ENCODE measurements at regions not wholly inside any gene's neighbourhood (a gene's known extent, or its start where the extent isn't known, plus 50 kb on each side); places are given as distances from the start of the nearest gene placed in this dataset.

- DNase-seq (ENCODE audit: low read depth), result no peak
Measured at GRCh38 chr13:78780708-78781107, 121.8 kb upstream of the OBI1 start.

GRCh38 chr13:78779608-78780007, 120.7 kb upstream of the OBI1 start:
- no peak for DNase-seq (ENCODE audit: low read depth)

DNA sequence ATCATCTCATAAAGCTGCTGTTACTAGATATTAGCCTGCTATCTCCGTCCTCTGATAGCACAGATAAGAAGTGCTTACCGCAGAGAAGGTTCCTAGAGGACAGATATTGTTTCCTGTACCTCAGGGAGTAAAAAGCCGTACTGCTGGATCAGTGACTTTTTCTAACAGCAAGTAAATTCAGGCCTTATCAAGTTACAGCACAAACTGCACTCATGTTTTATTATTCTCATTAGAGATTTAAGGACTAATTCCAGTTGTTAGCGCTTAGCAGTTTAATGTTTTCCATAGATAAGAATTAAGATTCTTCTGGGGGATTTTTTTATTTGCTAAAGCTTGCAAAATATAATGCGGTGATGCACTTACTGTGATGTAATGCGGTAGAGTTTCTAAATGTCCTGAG, 119.0 kb upstream of the OBI1 start:
- no peak for DNase-seq (ENCODE audit: low read depth)

DNA sequence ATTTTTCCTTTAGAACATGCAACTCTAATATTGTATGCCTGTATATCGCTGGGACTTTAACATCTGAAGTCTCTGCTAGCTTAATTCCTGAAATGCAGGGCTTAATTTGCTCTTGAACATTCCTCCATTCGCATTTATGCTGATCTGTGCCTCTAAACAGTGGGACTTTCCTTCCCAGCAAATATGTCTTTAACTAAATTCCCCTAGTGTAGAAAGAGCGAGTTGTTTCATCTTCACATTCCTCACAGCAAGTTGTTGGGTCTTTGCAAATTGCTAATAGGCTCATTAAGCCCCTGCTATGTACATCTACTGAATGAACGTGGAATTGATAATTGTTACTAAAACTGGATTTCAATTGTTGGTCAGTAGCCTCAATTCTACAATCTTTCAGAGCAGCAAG, 118.4 kb upstream of the OBI1 start:
- no peak for DNase-seq (ENCODE audit: low read depth)

DNA sequence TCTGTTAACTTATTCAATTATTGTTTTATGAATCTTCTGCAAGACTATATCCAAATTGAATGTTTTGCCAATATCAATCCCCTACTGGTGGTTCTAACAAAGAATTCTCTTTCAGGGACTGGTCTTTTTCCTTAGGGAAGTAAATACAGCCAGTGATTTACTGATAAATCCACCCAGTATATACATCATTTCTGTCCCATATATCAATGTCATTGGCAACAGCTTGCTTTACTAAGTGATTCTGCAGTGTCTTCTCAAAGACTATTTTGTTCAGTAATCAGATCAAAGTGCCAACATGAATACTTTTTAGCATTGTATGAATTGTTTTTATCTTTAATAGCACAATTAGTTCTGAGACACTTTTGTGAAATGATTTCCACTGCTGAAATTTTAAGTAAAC, 114.0 kb upstream of the OBI1 start:
- no peak for DNase-seq (ENCODE audit: low read depth)

DNA sequence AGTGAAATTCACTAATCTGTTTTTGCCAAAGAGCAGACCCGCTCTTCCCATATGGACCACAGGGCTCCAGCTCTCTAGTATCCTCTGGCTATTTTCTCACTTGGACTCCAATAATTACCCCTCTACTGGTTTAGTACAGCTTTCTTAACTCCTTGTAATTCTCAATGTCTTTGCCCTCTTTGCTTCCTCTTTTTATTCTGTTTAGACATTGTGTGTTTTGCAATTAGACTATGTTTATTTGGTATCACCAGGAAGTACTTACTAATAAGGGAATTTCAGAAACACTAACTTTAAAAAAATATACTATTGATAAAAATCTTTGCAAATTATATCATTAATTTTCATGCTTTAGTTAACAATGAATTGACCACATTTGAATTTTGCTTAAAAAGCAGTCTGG, 111.6 kb upstream of the OBI1 start:
- DNase-seq (ENCODE audit: low read depth), result no peak

- DNase-seq (ENCODE audit: low read depth), result no peak
Measured at GRCh38 chr13:78768950-78769349, 110.0 kb upstream of the OBI1 start.

DNA sequence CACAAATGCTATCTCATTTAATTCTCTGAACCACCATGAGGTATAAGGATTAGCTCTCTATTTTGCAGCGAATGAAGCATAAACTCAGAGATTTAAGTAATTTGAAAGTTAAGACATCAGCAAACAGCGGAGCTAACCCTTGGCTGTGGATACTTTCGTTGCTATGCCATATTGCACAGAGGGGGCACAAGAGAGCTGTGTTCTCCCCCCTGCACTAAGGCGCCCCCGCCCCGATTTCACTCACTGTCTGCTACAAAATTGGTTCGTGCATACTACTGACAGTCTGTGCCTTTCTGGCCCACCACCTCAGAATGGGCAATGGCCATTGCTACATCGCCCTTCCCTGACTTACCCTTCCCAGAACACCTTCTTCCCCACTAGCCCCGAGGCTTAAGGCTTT, 105.7 kb upstream of the OBI1 start:
- DNase-seq (ENCODE audit: low read depth), result no peak

DNA sequence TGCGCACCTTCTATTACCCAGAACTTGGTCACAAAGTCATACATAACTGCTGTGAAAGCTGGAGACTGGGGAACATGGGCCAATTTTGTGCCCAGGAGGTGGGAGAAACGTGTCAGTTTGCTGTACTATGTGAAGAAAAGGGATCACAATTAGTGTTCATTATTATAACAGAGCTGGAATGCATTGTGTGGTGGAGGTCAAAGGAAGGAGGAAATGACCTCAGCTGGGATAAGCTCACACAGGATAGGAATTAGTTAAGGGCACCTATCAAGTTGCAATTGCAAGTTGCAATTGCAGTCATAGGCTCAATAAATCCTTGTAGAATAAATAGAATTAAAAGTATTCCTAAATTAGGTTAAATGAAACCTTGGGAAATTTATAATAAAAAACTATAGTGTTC, 103.9 kb upstream of the OBI1 start:
- no peak for DNase-seq (ENCODE audit: low read depth)

DNA sequence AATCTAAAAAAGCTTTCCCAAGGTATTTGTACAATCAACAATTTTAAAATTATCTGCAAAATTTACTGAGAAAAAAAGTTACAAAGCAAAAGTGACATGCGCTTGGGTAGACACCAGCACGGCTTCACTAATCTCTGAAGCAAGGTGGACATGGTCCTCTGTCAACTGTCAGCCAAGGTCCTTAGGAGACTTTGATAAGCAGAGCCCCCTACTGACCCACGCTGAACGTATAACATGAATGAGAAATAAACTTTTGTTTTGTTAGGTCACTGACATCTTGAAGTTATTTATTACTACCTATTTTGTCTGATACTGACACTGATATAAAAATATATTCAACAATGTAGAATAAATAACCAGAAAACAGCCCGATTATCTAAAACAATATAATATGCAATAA, 100.7 kb upstream of the OBI1 start:
- no peak for DNase-seq (ENCODE audit: low read depth)

- DNase-seq (ENCODE audit: low read depth), result no peak
Measured at GRCh38 chr13:78758549-78758948, 99.6 kb upstream of the OBI1 start.

- no peak for DNase-seq (ENCODE audit: low read depth)
Measured at GRCh38 chr13:78753435-78753834, 94.5 kb upstream of the OBI1 start.

GRCh38 chr13:78750735-78751134, 91.8 kb upstream of the OBI1 start:
- no peak for DNase-seq (ENCODE audit: low read depth)

GRCh38 chr13:78743973-78744372, 85.0 kb upstream of the OBI1 start:
- DNase-seq (ENCODE audit: low read depth), result no peak

DNA sequence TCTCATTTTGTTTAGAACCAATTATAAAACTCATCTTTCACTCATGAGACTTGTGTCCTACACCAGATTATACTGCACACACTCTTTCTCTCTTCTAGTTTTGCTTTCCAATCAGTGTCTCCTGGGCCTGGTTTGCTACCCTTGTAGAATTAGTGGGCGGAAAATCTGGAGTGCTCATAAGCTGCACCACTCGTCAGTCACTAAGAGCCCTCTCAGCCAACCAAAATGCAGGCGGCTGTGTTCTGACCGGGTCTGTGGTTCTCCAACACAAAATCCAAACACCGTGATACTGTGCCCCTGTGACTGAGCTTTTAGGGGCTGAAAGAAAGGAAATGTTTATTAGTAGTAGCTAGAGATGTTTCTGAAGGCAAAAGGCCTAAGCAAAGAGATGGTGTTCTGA, 83.7 kb upstream of the OBI1 start:
- DNase-seq (ENCODE audit: low read depth), result no peak

DNA sequence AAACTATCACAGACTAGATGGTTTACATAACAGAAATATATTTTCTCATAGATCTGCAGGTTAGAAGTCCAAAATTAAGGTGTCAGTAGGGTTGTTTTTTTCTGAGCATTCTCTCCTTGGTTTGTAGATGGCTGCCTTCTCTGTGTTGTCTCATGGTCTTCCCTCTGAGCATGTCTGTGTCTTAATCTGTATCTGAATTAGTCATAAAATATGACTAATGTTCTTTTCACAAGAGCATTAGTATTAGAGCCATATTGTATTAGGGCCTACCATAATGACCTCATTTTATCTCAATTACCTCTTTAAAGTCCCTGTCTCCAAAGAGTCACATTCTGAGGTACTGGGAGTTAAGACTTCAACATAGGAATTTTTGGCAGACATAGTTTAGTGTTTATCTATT, 77.2 kb upstream of the OBI1 start:
- DNase-seq (ENCODE audit: low read depth), result no peak

- no peak for DNase-seq (ENCODE audit: low read depth)
Measured at GRCh38 chr13:78732445-78733017, 73.6 kb upstream of the OBI1 start.

- DNase-seq (ENCODE audit: low read depth), result no peak
Measured at GRCh38 chr13:78722700-78723099, 63.7 kb upstream of the OBI1 start.

DNA sequence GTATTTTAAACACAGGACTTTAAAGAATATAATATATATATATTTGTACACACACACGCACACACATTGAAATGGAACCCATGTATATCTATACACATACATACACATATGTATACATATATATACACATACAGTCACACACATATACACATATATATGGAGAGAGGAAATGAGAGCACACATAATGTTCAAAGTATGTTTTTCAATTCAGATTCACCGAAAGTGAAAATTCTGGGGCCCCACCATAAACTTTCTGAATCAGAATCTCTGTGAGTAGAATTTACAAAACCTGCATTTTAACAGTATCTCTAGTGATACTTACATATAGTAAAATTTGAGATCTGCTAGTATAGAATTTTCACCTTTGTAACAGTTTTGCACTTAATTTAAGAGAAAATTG, 60.4 kb upstream of the OBI1 start:
- DNase-seq (ENCODE audit: low read depth), result no peak

DNA sequence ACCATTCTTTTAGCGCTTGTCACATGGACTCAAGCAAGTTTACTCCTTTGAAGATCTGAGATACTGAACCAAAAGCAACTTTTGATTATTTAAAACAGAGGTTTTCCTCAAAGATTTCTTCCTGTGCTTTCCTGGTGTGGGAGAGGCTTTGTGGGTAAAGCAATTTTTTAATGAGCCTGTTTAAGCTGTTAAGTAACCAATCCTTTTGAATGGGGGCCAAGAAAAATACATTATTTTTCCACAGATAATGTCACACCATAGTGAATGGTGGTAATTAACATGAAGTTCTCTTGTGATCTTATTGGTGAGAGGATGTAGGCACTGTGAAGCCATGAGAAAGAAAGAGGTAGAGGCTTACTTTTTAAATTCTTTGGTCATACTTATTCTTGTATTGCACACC, 55.8 kb upstream of the OBI1 start:
- no peak for DNase-seq (ENCODE audit: low read depth)

GRCh38 chr13:78712831-78713230, 53.9 kb upstream of the OBI1 start:
- DNase-seq (ENCODE audit: low read depth), result no peak

GRCh38 chr13:78709028-78709427, 50.1 kb upstream of the OBI1 start:
- no peak for DNase-seq (ENCODE audit: low read depth)
